Smooth muscle cell (in vitro differentiated cells): ENCODE measurements at regions not wholly inside any gene's neighbourhood (a gene's known extent, or its start where the extent isn't known, plus 50 kb on each side); places are given as distances from the start of the nearest gene placed in this dataset.

Experiments
- DNase-seq: peaks from one replicate; lab custom pipeline; 2025; ENCODE audit not compliant: unreplicated experiment; lab: John Stamatoyannopoulos, UW
- H2AFZ ChIP-seq: fragments of 200-600 bp; sonication (generic); 2 replicates; pipeline ENCODE4 v1.6.0; 2016; ENCODE audit warnings: antibody characterized with exemption, low read depth, mild to moderate bottlenecking
- H3F3A ChIP-seq: fragments of 200-600 bp; sonication (generic); 2 replicates; pipeline ENCODE4 v1.6.0; 2017; ENCODE audit warnings: antibody characterized with exemption, low read depth
- H3K27ac ChIP-seq: fragments of 200-600 bp; sonication (generic); 2 replicates; pipeline ENCODE4 v1.5.1; 2016; ENCODE audit warnings: low read depth, mild to moderate bottlenecking
- H3K27me3 ChIP-seq: fragments of 200-600 bp; sonication (generic); 2 replicates; pipeline ENCODE4 v1.6.1; 2016; ENCODE audit warnings: low read depth, mild to moderate bottlenecking
- H3K36me3 ChIP-seq: fragments of 200-600 bp; sonication (generic); 2 replicates; pipeline ENCODE4 v1.5.1; 2016; ENCODE audit warnings: low read depth
- H3K4me1 ChIP-seq: fragments of 200-600 bp; sonication (generic); 2 replicates; pipeline ENCODE4 v1.5.1; 2016; ENCODE audit warnings: low read depth
- H3K4me2 ChIP-seq: fragments of 200-600 bp; sonication (generic); 2 replicates; pipeline ENCODE4 v1.6.0; 2016; ENCODE audit warnings: mild to moderate bottlenecking
- H3K4me3 ChIP-seq: fragments of 200-600 bp; sonication (generic); 2 replicates; pipeline ENCODE4 v1.5.1; 2016; ENCODE audit warnings: mild to moderate bottlenecking
- H3K79me2 ChIP-seq: fragments of 200-600 bp; sonication (generic); 2 replicates; pipeline ENCODE4 v1.6.0; 2016; ENCODE audit warnings: low read depth, mild to moderate bottlenecking
- H3K9ac ChIP-seq: fragments of 200-600 bp; sonication (generic); 2 replicates; pipeline ENCODE4 v1.6.0; 2016; ENCODE audit warnings: low read depth
- H3K9me3 ChIP-seq: fragments of 200-600 bp; sonication (generic); replicated peaks from 2 replicates; pipeline ENCODE4 v1.5.1; 2016; ENCODE audit warnings: low read depth
- H4K20me1 ChIP-seq: fragments of 200-600 bp; sonication (generic); 2 replicates; pipeline ENCODE4 v1.6.0; 2016; ENCODE audit warnings: low read depth
- WGBS: methylation state at CpG from one replicate; pipeline ENCODE4 v1.1.7; 2016; ENCODE audit warnings: low lambda C conversion rate; 5-methylcytosine and 5-hydroxymethylcytosine counted together
- TF ChIP-seq, protein P1 (sequence below): fragments of 200-600 bp; sonication (generic); IDR thresholded peaks from 2 replicates; pipeline ENCODE4 v1.5.1; 2017; ENCODE audit warnings: borderline replicate concordance, mild to moderate bottlenecking, antibody characterized with exemption; ENCODE audit not compliant: insufficient read depth, poor library complexity, severe bottlenecking

DNA sequence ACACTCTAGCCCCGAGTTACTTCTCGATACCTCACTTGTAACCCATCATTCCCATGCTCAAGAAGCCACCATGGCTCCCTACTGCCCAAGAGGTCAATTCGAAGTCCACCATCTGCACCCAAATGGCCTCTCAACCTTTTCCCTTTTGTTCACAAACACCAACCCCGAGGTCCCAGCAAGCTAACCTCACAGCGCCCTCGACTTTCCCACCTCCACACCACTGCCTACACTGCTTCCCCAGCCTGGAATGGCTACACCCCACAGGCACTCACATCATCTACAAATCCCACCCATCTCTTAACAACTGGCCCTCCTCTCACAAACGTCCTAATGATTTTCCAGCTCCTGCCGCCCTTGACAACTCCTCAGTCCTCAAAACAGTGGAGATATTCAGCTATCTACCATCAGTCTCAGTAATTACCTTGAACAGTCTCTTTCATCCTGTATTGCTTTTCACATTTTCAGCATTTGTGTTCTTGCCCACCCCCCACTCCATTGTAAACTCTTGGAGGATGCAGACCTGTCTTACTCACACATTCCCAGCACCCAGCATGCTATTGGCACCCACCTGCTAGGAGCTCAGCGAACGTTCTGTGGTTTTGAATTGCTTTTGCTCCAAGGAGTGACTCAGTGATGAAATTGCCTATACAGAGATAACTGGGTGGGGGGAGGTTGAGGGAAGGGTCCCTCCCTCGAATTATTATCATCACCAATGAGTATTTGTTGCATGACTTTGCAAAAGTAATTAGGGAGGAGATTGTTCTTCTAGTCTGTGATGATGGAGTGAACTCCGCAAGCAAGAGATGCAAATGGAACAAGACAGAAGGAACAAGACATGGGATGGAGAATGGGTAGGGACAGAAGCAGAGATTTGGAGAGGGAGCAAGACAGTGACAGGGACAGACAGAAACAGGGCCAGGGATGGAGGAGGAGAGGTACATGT is 106.8 kb downstream of the CYP26B1 start:
- no peaks in the 10 kb centered on the region for H3K27me3 ChIP-seq
- TF ChIP-seq, protein P1, sequence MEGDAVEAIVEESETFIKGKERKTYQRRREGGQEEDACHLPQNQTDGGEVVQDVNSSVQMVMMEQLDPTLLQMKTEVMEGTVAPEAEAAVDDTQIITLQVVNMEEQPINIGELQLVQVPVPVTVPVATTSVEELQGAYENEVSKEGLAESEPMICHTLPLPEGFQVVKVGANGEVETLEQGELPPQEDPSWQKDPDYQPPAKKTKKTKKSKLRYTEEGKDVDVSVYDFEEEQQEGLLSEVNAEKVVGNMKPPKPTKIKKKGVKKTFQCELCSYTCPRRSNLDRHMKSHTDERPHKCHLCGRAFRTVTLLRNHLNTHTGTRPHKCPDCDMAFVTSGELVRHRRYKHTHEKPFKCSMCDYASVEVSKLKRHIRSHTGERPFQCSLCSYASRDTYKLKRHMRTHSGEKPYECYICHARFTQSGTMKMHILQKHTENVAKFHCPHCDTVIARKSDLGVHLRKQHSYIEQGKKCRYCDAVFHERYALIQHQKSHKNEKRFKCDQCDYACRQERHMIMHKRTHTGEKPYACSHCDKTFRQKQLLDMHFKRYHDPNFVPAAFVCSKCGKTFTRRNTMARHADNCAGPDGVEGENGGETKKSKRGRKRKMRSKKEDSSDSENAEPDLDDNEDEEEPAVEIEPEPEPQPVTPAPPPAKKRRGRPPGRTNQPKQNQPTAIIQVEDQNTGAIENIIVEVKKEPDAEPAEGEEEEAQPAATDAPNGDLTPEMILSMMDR: no peak
- no peaks in the 10 kb centered on the region for H3F3A ChIP-seq
- H3K4me3 ChIP-seq: no peak overlapping the region
- H3K4me1 ChIP-seq: no peaks in the 10 kb centered on the region
- no peak for DNase-seq
- no peaks in the 10 kb centered on the region for H3K9me3 ChIP-seq
- H3K36me3 ChIP-seq: no peaks in the 10 kb centered on the region
- H3K79me2 ChIP-seq: no peaks in the 10 kb centered on the region
- no peak overlapping the region for H3K9ac ChIP-seq
- WGBS: 78% methylated on average over 12 of the region's 12 CpGs
- no peaks in the 10 kb centered on the region for H4K20me1 ChIP-seq
- no peak overlapping the region for H3K27ac ChIP-seq
- H2AFZ ChIP-seq: no peak overlapping the region
- no peak overlapping the region for H3K4me2 ChIP-seq

DNA sequence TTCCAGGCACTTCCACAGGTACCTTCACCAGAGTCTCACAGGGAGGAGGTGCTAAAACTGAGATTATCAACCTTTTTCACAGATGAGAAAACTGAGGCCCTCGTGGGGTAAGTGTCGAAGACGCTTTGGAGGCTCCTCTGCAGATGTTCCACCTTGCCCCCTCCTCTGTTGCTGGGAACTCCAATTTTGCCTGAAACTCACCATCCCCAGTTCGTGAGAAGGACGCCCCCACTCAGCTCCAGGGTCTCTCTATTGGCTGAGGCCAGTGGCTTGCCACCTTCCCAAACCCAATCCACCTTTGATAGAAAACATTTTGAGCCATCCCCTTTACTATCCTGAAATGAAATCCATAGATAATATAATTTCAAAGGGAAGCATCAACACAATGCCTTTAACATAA is 109.1 kb downstream of the CYP26B1 start:
- TF ChIP-seq, protein P1: no peak
- no peaks in the 10 kb centered on the region for H3K4me1 ChIP-seq
- H3K4me3 ChIP-seq: no peak overlapping the region
- H2AFZ ChIP-seq: no peak overlapping the region
- no peak overlapping the region for H3K4me2 ChIP-seq
- no peak overlapping the region for H3K27ac ChIP-seq
- no peak for DNase-seq
- H3K9ac ChIP-seq: no peak overlapping the region
- no peaks in the 10 kb centered on the region for H3K79me2 ChIP-seq
- no peaks in the 10 kb centered on the region for H3K36me3 ChIP-seq
- no peaks in the 10 kb centered on the region for H4K20me1 ChIP-seq
- no peaks in the 10 kb centered on the region for H3K9me3 ChIP-seq
- no peaks in the 10 kb centered on the region for H3F3A ChIP-seq
- H3K27me3 ChIP-seq: no peaks in the 10 kb centered on the region
- WGBS: 85% methylated on average over 5 of the region's 5 CpGs

DNA sequence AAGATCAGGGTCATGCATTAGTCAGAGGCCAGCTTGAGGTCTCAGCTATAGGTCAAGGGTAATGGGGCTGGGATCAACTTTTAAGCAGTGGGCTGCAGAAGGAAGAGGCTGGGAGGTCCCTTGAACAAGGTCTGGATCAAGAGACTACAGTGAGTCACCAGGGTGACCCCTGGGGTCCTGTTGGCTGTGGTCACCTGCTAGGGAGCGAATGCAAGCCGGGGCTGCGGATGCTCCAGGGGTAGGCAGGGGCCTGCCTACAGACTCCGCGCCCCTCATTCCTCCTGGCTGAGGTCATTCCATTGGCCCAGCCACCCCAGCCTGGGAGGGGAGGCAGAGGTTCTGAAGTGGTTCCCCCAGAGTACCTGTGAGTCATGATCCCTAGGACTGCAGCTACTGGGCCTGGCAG is 110.4 kb downstream of the CYP26B1 start:
- no peak overlapping the region for H3K4me3 ChIP-seq
- no peak for DNase-seq
- no peak overlapping the region for H3K4me2 ChIP-seq
- H3K36me3 ChIP-seq: no peaks in the 10 kb centered on the region
- WGBS: 78% methylated on average over 5 of the region's 5 CpGs
- H3F3A ChIP-seq: no peaks in the 10 kb centered on the region
- no peak overlapping the region for H3K27ac ChIP-seq
- no peak overlapping the region for H3K9ac ChIP-seq
- H4K20me1 ChIP-seq: no peaks in the 10 kb centered on the region
- H3K9me3 ChIP-seq: no peaks in the 10 kb centered on the region
- no peaks in the 10 kb centered on the region for H3K4me1 ChIP-seq
- no peaks in the 10 kb centered on the region for H3K27me3 ChIP-seq
- TF ChIP-seq, protein P1: no peak
- no peaks in the 10 kb centered on the region for H3K79me2 ChIP-seq
- H2AFZ ChIP-seq: no peak overlapping the region

DNA sequence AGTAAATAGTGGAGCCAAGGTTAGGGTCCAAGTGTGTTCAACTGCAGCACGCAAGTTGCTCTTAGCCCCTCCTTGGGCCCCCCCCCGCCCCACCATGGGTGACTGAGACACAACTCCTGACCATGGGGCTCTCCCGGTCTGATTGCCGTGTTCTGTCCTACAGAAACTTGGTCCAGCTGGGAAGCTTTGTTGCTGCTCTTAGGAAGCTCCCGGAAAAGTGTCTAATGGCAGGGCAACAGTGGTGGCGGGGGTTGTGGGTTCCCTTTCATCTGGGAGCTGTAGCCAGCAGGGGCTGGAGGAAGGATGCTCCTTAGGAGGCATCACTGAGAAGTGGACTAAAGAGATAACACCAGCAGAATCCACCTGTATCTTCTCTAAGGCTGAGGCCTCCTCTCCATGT is 111.1 kb downstream of the CYP26B1 start:
- Histone ChIP-seq H3K9me3 (no peaks in the 10 kb centered on the region), H3F3A (no peaks in the 10 kb centered on the region), H3K79me2 (no peaks in the 10 kb centered on the region), H3K27me3 (no peaks in the 10 kb centered on the region), H3K4me3 (no peak overlapping the region), H3K27ac (no peak overlapping the region), H2AFZ (no peak overlapping the region), H3K9ac (no peak overlapping the region), H3K4me2 (no peak overlapping the region), H3K4me1 (no peaks in the 10 kb centered on the region), H3K36me3 (no peaks in the 10 kb centered on the region), H4K20me1 (no peaks in the 10 kb centered on the region)
- no peak for DNase-seq
- TF ChIP-seq, protein P1: no peak
- WGBS: 95% methylated on average over 6 of the region's 6 CpGs
